Kidney glomerular epithelial cell (primary cell): ENCODE measurements at regions not wholly inside any gene's neighbourhood (a gene's known extent, or its start where the extent isn't known, plus 50 kb on each side); places are given as distances from the start of the nearest gene placed in this dataset.

Experiments
- DNase-seq: peaks from one replicate; lab custom pipeline; 2025; lab: John Stamatoyannopoulos, UW

DNA sequence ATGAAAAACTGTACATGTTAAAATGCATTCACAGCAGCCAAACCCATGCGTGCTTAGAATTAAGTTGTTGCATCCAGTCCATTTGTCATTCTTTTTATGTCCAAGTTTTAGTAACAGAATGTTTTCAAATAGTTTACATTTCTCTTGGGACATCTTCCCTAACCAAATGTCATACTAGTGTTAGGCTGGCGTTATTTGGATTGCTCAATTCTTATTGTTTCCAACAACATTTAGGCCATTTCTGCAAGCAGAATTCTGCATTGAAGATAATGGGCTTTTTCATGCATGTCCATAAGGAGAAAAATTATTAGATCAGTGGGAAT is 203.0 kb downstream of the HIBADH start:
- no peak for DNase-seq

DNA sequence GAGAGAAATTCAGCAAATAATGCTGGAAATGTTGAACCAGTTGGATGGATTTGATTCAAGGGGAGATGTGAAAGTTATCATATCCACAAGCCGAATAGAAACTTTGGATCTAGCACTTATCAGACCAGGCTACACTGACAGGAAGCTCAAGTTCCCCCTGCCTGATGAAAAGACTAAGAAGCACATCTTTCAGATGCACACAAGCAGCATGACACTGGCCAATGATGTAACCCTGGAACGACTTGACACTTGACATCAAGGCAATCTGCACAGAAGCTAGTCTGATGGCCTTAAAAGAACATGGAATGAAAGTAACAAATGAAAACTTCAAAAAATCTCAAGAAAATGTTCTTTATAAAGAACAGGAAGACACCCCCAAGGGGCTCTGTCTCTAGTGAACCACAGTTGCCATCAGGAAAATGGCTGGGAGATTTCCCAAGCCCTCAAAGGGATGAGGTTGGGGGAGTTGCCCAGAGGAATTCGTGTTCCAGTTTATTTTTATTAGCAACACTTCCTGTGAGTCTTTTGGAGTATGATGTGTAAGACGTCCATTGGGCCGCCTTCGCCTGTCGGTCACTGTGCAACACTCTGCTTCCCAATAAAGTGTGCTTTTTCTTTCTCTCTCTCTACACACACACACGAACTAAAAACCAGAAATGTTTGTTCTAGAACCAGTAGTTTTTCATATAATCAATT is 200.0 kb downstream of the HIBADH start:
- peak; percentile 5 for DNase-seq

DNA sequence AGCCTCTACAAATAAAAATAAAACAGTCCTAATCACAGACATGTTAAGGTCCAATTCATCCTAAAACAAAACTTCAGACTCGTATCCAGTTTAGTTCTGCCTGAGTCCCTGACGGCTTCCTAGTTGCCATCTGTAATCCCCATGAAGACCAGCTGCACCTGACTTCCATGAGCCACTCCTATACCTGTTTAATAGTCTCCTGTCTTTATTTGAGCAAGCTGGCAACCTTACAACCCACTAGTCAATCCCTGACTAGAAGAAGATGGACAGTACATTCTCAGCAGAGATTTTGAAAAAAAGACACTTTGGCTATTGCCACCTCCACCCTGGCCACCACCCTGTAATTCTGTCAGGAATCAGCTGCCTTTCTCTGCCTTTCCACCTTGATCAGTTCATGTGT is 197.7 kb downstream of the HIBADH start:
- DNase-seq = no peak

- DNase-seq = no peak
These were observed 196.0 kb downstream of the HIBADH start for GRCh38 chr7:27466703-27467102.

DNA sequence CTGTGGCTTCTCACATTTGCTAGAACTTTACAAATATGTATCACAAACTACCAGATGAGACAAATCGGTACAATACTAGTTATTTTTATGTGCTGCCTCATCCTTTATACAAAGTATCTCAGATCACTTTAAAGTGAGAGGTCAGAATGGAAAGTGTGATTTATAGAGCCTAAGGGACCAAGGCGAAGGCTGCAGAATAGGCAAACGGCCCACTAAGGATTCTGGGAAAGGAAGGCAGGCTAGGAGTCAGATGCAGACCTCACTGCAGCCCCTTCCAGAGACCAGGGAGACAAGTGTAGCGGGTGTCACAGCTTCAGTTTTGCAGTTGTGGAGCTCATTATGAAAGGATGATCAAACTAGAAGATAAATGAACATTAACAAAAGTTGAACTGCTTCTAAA is 190.6 kb downstream of the HIBADH start:
- no peak for DNase-seq
